GM12865 (cell line): ENCODE measurements at regions not wholly inside any gene's neighbourhood (a gene's known extent, or its start where the extent isn't known, plus 50 kb on each side); places are given as distances from the start of the nearest gene placed in this dataset.
"Not testable (repeated sequence)": the region's sequence is repeated elsewhere in the genome, so short reads cannot be mapped to it uniquely, and the experiment has no call there.

ENCODE experiments used
- DNase-seq: peaks from one replicate; pipeline ENCODE4 v3.0.0; 2010; ENCODE audit warnings: low read depth
- H3K4me3 ChIP-seq: 2 replicates; pipeline ENCODE4 v1.5.1; 2011; ENCODE audit warnings: mild to moderate bottlenecking, low read depth, low read length, control low read depth
- TF ChIP-seq, protein P1 (sequence below): IDR thresholded peaks from 2 replicates; pipeline ENCODE4 v1.5.1; 2011; ENCODE audit warnings: low read length, control low read depth, low read depth, inconsistent platforms; ENCODE audit not compliant: insufficient read depth; ENCODE audit errors: missing control alignments

DNA sequence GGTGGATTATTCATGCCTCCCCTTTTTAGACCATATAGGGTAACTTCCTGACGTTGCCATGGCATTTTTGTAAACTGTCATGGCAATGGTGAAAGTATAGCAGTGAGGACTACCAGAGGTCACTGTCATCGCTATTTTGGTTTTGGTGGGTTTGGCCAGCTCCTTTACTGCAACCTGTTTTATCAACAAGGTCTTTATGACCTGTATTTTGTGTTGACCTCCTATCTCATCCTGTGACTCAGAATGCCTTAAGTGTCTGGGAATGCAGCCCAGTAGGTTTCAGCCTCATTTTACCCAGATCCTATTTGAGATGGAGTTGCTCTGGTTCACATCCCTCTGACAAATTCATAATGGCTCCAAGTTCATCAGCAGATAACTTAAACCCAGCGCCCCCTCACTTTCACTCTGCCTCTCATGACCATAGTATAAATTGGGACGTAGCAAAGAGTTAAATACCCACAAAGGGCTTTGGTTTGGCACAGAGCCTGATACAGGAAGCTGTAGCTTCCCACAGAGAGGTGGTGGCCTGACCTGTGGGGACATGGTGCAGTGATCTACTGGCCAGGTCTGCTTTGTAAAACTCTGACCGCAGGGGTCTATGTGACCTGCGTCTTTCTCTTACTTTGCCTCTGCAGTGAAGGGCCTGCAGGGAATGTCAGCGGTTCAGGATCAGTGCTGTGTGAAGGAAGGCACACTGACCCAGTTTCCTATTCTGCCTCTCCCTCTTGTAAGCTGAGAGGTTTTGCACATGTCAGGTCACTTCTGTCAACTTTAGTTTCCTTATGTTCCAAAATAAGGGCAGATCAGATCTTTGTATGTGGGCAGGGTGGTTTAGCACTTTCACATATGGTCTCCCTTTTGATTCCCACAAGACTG is 78.1 kb upstream of the ZNF644 start:
- DNase-seq: peak; percentile 29
- TF ChIP-seq, protein P1, sequence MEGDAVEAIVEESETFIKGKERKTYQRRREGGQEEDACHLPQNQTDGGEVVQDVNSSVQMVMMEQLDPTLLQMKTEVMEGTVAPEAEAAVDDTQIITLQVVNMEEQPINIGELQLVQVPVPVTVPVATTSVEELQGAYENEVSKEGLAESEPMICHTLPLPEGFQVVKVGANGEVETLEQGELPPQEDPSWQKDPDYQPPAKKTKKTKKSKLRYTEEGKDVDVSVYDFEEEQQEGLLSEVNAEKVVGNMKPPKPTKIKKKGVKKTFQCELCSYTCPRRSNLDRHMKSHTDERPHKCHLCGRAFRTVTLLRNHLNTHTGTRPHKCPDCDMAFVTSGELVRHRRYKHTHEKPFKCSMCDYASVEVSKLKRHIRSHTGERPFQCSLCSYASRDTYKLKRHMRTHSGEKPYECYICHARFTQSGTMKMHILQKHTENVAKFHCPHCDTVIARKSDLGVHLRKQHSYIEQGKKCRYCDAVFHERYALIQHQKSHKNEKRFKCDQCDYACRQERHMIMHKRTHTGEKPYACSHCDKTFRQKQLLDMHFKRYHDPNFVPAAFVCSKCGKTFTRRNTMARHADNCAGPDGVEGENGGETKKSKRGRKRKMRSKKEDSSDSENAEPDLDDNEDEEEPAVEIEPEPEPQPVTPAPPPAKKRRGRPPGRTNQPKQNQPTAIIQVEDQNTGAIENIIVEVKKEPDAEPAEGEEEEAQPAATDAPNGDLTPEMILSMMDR: no peak
- no peak overlapping the region for H3K4me3 ChIP-seq

DNA sequence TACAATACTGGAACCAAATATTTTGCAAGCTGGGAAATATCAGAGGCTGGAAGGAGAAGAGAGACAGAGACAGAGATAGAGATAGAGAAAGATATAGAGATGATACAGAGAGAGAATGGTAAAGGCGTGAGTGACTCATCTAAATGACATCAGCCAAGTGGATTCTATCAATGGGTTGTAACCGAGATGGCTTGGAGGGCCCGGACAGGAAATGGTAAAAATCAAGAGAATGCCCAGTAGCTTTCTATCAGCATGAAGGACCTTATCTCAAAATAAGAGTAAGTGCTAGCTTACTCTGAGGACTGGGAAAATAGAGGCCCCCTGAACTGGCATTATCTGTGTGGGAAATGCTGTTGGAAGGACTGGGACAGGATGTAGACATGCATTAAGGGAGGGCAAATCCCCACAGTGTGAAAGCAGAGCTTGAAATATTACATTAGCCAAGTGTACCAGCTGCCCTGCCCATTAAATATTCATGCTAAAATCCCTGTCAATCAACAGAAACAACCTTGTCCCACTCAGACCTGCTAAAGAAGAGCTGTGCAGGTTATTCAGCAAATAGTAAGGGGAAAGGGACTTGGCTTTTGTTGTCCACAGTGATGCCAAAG is 76.6 kb upstream of the ZNF644 start:
- TF ChIP-seq, protein P1: no peak
- DNase-seq: no peak
- H3K4me3 ChIP-seq: no peak overlapping the region

DNA sequence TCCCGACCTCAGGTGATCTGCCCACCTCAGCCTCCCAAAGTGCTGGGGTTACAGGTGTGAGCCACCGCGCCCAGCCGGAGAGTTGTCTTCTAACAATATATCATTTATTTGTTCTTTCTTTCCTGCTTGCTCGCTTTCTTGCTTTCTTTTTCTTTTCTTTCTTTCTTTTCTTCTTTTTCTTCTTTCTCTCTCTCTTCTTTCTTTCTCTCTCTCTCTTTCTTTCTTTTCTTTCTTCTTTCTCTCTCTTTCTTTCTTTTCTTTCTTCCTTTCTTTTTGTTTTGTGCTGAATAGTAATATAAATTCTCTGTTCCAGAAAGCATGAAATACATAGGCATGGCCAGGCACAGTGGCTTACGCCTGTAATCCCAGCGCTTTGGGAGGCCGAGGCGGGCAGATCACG is 73.5 kb upstream of the ZNF644 start:
- not testable (repeated sequence) for DNase-seq, H3K4me3 ChIP-seq

DNA sequence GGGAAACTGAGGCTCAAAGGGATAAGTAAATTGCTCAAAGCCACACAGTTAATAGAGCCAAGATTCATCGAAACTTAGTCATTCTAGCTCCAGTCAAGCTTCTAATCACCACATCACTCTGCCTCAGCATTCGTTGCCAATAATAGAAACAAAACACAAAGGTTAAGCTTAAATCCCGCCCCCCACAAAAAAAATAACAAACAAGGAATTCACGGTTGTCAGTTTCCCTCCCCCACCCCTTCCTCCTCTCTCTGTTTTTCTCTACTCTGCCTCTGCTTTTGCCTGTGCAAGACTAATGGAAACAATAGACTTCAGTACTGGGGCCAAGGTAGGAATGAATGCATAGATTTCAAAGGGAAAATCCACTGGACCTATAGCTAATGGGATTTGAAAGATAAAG is 70.7 kb upstream of the ZNF644 start:
- no peak for DNase-seq
- TF ChIP-seq, protein P1: no peak
- no peak overlapping the region for H3K4me3 ChIP-seq

DNA sequence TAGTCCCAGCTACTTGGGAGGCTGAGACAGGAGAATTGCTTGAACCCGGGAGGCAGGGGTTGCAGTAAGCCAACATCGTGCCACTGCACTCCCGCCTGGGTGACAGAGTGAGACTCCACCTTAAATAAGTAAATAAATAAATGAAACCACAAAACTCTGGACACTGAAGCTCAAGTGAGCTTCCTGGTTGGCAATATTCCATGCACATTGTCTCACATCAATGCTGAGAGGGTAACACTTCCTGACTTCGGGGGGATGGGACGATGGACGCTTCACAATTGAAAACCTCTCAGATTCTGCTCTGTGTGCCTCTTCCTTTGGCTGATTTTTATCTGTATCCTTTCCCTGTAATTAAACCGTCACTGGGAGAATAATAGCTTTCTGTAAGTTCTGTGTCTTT is 70.0 kb upstream of the ZNF644 start:
- no peak overlapping the region for H3K4me3 ChIP-seq
- no peak for DNase-seq
- TF ChIP-seq, protein P1: no peak

DNA sequence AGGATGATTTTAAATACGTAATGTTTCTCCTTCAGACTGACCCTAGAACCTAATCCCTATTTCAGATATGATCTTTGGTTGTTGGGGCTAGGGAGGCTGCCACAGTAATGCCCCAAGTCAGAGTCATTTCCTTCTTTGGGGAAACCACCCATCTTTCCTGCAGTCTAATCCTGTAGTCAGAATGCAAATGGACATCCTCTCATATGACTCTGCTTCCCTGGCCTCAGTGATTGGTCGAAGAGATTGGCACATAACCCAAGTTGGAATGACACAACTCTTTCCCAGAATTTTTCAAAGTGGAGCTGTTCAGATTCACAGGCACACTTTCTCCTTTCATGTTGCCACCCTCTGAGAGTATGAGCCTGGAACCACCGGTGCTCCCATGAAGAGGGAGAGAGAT is 58.8 kb upstream of the ZNF644 start:
- TF ChIP-seq, protein P1: no peak
- DNase-seq: peak; percentile 52
- no peak overlapping the region for H3K4me3 ChIP-seq

DNA sequence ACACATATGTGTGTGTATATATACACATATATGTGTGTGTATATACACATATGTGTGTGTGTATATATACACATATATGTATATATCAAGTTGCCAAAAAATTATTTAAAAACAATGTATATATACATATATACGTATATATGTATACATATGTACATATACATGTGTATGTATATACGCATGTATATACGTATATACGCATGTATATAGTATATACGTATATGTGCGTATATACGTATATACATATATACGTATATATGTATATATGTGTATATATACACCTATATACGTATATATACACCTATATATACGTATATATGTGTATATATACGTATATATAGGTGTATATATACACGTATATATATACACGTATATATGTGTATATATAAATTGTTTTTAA is 57.0 kb upstream of the ZNF644 start:
- DNase-seq: no peak
- TF ChIP-seq, protein P1: no peak
- H3K4me3 ChIP-seq: no peak overlapping the region
